Fibroblast of upper back skin (primary cell): ENCODE measurements at regions not wholly inside any gene's neighbourhood (a gene's known extent, or its start where the extent isn't known, plus 50 kb on each side); places are given as distances from the start of the nearest gene placed in this dataset.

Experiments used
- DNase-seq: peaks from one replicate; pipeline ENCODE4 v3.0.0-alpha.2; 2013

DNA sequence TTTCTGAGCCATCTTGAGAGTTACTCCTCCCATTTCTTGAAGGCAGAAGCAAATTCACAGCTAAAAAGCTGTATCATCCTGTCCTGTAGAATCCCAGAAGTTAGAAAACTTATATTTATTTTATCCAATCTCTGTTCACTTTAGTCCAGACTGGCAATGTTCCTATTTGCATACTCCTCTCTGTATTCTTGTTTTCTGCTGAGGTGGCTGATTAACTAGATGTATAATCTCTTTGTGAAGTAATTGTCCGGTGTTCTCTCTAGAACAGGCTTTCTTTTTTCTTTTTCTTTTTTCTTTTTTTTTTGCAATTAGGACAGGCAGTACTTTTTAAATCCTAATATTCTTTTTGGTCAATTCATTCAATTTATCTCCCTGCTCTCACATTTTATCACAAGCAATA, 411.0 kb downstream of the KCNJ3 start:
- no peak for DNase-seq

DNA sequence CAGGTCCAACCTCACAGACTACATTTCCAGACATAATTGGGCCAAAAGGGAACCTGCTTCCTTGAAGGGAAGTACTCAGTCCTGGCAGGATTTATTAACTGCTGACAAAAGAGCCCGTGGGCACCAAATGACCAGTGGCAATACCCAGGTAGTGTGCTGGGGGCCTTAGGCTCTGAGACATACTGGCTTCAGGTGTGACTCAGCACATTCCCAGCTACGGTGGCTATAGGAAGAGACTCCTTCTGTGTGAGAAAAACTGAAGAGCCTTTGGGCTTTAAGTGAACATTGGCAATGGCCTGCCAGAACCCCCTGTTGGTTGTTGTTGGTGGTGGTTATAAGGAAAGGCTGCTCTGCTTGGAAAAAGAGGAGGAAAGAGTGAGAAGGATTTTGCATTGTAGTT, 401.8 kb downstream of the KCNJ3 start:
- no peak for DNase-seq

DNA sequence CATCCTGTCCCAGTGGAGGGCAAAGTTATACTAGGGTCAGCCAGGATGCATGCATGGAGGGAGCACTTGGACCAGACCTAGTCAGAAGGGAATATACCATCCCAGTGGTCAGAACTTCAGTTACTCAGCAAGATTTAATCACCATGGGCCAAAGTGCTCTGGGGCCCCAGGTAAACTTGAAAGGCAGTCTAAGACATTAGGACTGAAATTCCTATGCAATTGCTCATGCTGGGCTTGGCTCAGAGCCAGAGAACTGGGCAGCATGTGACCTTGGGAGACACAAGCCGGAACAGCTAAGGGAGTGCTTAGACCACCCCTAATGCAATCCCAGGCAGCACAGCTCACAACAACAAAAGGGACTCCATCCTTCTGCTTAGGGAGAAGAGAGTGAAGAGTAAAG, 401.3 kb downstream of the KCNJ3 start:
- no peak for DNase-seq

DNA sequence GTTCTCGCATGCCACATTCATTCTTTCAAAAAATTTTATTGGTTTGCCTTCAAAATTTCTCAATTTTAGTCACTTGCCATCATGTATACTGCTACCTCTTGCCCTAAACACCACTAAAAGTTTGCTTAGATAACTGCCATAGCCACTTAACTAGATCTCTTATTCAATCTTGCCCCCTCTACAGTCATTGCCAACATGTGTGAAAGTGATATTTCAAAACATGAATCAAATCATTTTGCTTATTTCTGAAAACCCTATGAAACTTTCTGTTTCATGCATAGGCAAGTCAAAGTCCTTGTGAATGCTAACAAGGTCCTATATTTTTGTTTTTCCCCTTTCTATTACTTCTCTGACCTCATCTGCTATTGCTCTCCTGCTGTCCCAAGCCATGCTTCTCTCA, 397.1 kb downstream of the KCNJ3 start:
- DNase-seq: no peak

DNA sequence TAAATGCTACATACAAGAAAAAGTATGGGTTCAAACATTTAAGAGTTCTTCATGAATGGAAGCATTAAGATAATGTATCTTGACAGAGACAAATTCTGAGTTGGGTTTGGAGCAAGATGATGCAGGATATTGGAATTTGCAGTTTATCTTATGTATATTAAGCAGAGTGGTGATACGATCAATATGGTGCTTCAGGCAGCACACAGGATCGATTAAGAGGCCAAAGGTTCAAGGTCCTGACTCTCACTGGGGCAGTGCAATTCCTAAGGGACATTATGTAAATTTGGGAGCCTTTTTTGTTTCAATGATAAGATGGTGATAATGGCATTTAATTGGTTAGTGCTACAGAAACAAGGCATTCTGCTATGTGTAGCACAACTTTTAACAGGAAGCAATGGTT, 381.9 kb downstream of the KCNJ3 start:
- DNase-seq: no peak

DNA sequence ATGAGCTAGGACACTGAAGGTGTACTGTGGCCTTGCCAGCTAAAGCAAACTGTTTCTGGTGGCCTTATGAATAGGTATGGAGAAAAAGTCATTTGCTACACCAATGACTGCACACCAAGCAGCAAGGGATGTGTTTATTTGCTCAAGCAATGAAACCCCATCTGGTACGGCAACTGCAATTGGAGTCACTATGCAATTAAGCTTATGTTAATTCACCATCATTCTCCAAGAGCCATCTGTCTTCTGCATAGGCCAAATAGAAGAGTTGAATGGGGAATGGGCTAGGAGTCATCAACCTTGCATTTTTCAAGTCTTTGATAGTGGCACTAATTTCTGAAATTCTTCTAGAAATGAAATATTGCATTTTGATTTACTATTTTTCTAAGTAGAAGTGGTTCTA, 372.0 kb downstream of the KCNJ3 start:
- DNase-seq: no peak

DNA sequence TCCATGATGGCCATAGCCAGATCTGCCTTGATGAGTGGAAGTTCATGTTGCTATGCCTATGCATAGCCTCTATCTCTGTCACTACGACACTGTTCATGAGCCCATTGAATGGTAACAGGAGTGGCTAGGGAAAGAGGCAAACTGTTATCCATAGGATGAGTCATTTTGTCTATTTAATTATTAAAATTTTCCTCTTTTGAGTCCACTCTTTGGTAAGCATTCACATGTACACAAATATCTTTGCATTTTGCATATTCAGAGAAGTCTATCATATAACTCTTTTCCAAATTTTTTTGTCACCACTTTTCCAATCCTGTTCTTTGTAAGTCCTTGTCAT, 364.4 kb downstream of the KCNJ3 start:
- no peak for DNase-seq

DNA sequence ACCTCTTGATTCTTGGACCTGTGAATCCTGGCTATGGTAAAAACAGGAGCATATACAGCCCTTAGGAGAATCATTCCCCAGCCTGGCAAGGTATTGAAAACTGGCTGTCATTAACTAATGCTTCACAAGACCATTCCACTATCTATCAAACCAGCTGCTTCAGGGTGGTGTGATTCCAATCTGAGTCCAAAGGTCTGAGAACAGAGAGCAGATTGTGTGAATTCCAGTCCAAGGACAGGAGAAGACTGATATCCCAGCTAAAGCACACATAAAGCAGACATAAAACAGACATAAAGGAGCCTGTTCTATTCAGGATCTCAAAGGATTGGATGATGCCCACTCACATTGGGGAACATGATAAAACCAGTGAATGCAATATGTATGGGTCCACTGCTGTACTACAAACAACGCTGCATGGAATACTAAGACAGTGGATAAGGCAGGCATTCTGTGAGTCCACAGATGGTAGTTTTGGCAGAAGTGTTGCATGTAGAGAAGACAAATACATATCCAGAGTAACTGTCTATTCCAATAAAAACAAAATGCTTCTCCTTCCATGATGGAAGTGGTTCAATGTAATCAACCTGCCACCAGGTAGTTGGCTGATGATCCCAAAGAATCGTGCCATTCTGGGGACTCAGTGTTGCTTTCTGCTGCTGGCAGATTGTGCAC, 363.9 kb downstream of the KCNJ3 start:
- DNase-seq: no peak

DNA sequence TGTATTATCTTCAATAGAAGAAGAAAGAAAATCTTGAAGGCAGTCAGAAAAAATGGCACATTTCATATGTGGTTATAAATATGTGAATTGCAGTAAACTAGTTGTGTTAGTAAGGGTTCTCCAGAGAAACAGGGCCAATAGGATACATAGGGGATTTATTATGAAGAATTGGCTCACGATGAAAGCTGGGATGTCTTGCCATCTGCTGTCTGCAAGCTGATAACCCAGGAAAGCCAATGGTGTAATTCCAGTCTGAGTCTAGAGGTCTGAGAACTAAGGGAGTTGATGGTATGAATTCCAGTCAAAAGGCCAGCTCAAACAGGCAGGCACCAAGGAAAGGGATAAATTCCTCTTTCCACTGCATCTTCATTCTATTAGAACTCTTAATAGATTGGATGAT, 362.4 kb downstream of the KCNJ3 start:
- no peak for DNase-seq

DNA sequence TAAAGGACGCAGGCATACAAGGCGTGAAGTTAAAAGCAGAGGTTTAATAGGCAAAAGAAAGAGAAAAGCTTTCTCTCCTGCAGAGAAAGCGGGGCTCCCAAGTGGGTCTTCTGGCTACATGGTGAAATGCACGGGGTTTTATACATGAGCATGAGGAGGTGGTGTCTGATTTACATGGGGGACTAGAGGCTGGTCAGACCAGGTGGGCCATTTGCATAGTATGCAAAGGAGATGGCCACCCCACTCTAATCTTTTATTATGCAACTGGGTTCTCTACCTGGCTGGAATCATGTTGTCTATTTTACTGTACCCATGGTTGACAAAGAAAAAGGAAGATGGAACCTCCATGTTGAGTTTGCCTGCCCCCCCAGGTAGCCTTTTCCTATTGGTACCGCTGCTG, 356.2 kb downstream of the KCNJ3 start:
- DNase-seq: no peak

DNA sequence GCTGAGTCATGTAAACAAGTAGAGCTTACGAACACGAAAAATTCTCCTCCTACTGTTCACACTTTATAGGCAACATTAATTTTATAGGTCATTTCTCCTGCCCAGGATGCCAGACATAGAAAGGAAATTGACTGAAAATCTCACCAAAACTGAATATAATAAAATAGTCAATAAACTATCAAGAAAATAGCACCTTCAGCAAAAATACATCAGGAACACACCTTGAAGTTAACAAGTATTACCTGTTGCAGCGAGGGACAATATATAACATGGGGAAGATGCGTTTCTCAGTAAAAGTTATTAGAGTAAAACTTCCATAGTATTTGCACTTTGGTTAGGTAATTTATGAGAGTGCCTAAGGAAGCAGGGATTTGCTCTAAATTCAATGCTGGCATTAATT, 344.6 kb downstream of the KCNJ3 start:
- no peak for DNase-seq

DNA sequence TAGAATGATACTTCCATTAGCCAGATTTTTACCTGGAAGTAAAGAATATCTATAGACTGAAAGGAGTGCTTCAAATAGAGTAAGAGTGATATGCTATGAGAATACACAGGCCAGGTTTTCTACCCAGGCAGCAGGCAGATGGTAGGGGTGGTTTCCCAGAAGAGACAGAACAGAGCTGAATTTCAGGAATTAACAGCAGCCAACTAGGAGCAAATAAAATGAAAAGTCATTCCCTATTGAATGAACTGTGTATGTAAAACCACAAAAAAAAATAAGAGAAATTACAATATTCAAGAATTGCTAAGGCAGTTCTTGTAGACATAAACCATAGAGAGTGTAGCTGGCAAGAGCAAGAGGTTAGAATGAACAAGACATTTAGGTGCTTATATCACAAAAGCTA, 336.8 kb downstream of the KCNJ3 start:
- DNase-seq: no peak

DNA sequence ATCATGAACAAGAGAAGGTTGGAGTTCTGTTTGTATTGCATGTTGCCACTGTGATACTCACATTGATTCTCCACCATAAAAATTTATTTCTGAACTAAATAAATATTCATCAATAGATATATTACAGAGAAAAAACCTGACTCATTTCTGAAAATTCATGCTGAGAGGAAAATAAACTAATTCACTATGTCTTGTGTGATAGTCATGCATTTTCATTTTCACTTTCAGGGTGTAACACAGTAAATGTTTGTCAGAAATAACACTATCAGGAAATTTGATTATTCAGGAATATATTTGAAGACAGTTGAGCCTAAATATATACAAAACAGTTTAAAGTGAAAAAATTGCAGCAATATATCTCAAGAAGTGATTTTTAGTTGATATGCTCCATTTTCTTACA, 335.2 kb downstream of the KCNJ3 start:
- DNase-seq: no peak

DNA sequence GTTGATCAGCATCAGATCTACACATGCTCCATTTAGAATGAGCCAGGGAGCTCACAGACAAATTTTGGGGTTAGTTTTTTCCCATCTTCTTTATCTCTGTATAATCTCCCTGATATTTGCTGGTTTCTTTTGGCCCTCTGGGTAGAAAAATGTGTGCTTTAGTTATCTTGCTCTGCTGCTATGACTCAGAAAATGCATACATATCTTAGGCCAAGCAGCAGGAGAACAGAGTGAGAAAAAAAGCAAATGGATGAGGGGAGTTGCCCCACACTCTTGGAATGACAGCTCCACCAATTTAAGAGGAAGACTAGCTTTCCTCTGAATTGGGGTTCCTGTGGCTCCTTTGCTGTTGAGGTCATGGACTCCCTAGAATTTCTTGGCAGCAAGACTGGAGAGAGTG, 331.8 kb downstream of the KCNJ3 start:
- no peak for DNase-seq

DNA sequence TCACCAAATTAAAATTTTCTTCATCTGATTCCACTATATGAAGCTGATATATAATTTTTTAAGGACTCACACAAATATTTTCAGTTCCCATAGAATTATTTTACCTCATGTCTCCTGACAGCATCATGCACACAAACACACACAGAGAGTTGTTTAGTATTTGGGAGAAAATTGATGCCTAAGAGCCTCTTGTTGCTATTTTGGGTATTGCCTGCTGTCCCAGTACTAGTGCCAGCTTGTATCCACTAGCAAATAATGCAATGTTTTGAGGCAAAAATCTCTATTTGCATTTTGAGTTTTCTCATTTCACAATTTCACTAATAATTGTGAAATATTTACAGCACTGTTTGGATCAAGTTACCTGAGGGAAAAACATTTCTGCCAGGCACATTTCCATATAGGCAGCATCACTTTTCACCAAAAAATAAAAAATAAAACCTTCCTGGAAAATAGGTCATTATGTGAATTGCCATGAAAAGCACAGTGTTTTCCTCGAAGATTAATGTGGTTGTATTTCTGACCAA, 328.2 kb downstream of the KCNJ3 start:
- no peak for DNase-seq

DNA sequence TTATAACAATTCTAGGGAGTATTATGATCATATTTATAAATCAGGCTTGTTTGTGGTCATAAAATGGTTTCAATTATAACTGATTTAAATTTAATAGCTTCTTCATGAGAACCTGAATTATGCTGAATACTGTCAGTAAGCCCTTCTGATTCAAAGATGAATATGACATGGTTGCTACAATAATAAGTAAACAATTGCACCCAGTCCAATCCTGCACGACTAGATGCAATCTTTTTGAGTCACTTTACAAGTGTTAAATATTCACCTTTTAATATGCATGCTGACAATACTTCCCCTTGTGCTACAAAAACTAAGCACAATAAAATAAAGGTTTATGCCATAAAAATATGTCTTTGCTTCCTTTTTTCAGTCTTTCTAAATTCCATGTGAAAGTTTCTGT, 325.2 kb downstream of the KCNJ3 start:
- DNase-seq: no peak

DNA sequence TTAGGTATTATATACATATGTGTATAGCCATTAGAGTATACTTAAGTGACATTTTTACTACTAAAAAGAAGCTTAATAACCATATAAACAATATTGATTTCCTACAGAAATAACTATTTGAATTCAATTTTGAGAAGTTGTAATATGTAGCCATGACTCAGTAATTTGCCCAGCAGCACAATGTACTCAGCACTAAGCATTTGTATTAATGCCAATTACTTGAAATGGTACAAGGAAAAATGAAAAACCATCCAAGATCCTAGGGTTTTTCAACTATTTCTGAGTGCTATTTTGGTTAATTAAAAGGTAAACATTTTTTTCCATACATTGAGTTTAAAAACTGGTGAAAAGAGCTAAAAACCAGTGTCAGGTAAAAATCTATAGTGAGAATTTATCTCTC, 324.0 kb downstream of the KCNJ3 start:
- no peak for DNase-seq

DNA sequence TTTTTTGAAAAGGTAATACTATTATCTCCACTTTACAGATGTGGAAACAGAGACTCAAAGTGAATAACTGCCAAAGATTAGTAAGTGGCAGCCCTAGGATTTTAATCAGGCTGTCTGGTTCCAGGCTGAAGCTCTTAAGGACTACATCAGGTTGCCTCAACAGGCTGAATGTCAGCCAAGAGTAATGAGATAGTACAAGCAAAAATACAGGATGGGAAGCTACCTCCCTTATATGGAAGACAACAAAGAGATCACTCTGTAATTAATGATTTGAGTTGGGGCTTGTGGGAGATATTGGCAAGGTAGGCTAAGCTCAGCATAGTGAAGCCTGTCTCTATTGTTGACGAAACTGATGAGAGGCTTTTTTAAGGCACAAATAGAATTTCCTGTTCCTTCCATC, 323.1 kb downstream of the KCNJ3 start:
- no peak for DNase-seq

DNA sequence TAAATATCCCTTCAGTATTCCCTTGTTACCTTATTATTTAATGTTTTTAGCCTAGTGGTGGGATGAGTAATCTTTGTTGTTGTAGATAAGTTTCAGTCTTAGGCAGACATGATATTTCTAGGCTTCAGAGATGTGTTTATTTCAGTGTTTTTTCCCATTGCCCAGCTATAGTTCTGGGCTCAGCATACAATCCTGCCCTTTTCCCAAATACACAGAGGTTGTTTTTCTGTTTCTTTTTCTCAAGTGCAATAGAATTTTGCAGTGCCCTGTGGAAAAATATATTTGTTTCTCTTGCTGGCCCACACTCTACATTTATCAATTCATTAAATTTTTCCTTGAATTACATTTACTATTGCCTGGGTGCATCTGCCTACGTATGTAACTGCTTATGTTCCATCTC, 321.8 kb downstream of the KCNJ3 start:
- no peak for DNase-seq

DNA sequence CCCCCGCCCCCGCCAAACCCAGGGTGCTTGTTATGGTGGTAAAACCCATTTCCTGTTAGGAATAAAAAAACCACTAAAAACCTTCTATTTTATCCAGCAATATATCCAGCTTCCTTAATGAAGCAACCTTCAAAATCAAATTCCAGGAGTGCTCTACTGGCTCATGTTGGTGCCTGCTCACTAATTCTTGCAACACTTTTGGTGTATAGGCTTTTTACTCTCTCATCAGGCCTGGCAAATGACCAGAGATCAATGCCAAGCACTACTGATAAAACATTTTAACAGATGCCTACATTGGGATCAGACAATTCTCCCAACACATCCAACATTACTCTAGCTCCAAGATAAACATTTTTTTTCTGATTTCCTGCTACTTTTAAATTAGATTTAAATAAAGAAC, 312.4 kb downstream of the KCNJ3 start:
- no peak for DNase-seq

DNA sequence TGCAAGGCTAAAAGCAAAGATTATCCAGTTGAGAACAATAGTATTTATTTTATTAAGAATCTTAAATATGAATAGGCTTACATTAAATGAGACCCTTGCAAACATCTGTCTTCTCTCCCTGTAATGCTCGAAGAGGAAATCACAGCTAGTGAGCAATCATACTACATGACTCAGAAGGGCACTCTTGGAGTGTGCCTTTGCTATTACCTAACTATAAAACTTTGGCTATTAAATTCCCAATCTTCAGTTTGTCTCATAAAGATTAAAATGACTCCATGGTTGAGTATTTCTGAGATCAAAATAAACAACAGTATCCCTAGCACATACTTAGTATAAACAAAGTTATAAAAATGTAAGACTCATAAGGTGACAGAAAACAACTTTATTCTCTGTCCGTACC, 296.9 kb downstream of the KCNJ3 start:
- no peak for DNase-seq

DNA sequence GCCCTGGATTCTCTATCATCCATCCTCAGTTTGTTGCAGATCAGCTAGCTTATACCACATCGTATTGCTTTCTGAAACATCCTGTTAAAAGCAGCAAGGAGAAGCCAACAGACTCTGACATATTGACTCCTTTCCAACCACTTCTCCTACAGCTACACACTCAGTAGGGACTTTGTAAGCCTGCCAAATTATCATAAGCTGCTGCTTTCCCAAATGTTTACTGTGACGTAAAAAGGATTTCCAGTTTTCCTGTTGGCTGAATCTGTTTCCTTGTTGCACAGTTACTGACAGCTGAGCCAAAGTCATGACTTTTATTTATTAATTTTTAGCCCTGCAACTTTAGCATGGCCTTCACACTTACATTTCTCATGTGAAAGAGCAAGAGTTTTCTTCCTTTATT, 294.3 kb downstream of the KCNJ3 start:
- no peak for DNase-seq

DNA sequence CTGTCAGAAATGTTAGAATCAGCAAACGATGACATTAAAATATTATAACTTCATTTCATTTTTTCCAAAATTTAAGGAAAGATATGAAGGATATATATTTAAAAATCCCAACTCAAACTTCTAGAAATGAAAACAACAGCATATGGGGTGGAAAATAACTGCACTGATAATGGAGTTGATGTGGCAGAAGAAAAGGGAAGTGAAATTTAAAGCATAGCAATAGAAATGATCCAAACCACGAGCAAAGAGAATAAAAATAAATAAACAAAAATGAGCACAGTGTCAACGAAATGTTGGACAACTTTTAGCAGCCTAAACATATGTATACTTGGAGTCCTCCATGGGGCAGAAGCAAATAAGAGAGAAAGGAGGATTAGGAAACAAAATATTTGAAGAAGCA, 280.2 kb downstream of the KCNJ3 start:
- DNase-seq: no peak

DNA sequence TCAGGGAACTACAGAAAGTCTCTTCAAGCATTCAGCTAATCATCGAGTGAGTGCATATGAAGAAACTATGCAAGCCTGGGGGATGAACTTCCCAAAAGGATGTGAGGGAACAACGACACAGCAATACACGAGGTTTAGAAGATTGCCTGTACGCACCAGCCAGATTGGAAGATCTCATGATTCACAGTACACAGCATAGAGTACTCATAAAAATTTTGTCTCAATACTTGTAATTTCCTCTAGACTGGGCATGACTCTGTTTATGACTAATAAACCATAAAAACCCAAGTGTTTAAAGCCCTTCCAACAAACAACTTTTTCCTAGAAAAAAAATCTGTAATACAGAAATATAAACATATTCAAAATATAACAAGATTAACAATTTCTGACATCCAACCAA, 279.7 kb downstream of the KCNJ3 start:
- no peak for DNase-seq

DNA sequence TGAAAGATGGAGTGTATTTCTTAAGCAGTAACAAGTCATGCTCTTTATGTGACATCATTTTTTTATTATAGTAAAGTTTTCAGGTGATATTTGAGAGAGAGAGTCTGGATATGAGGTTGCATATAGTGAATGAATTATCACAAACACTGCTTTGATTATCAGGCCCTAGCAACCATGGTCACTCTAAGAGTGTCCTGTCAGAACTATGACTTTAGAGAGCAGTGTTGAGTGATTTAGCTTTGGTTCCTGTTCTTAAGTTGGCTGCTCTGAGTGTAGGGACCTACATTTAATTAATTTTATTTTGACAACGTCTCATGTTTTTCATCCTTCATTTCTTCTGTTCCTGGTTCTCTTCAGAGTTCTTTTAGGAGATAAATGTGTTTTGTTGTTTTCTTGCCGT, 275.5 kb downstream of the KCNJ3 start:
- DNase-seq: no peak

DNA sequence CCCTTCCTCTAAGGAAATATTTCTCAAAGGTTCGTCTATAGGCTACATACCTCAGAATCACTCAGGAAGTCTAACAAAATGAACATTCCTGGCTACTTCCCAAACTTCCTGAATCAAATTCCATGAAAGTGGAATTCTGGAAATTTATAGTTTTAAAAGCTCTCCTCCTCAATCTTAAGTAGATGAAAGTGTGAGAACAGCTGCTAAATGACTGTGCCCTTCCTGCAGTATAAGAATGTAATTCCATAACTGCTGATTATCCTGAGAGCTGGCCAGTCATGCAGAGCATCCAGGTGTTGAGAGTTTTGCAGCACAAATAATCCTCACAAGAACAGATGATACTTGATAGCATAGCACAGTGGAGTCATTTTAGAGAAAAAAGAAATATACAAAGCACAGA, 265.0 kb downstream of the KCNJ3 start:
- no peak for DNase-seq
